H1 (cell line): ENCODE measurements at regions not wholly inside any gene's neighbourhood (a gene's known extent, or its start where the extent isn't known, plus 50 kb on each side); places are given as distances from the start of the nearest gene placed in this dataset.

Experiments used
- BACH1 ChIP-seq: IDR thresholded peaks from 2 replicates; pipeline ENCODE4 v1.6.1; 2012; ENCODE audit warnings: low read length, improper control_type of control experiment
- CBX5 ChIP-seq: fragments of 300-800, 300-1000 bp; sonication (generic); IDR thresholded peaks from 2 replicates; pipeline ENCODE4 v1.7.1; 2016; ENCODE audit warnings: antibody characterized with exemption, low read length, low read depth
- EP300 ChIP-seq, 2 experiments: IDR thresholded peaks; 1 replicate in 1 of 2; 2 replicates in 1 of 2; pipeline ENCODE4 v1.6.1; 2011 to 2012; ENCODE audit warnings: low read depth in 2 of 2, low read length in 2 of 2, mild to moderate bottlenecking in 2 of 2, borderline replicate concordance in 1 of 2, inconsistent platforms in 1 of 2, moderate library complexity in 1 of 2
- HDAC2 ChIP-seq, 2 experiments: fragments of 300-600 bp in 1 of 2; sonication (generic) in 1 of 2; IDR thresholded peaks; 2 replicates each; pipeline ENCODE4 v1.6.1; 2011 to 2012; ENCODE audit warnings: low read depth in 2 of 2, low read length in 2 of 2, mild to moderate bottlenecking in 2 of 2, moderate library complexity in 2 of 2, borderline replicate concordance in 1 of 2, inconsistent platforms in 1 of 2
- NRF1 ChIP-seq: IDR thresholded peaks from 2 replicates; pipeline ENCODE4 v1.6.1; 2011; ENCODE audit warnings: mild to moderate bottlenecking, low read depth, low read length, improper control_type of control experiment
- PHF8 ChIP-seq: fragments of 200-600 bp; sonication (generic); conservative IDR thresholded peaks from 2 replicates; pipeline ENCODE4 v1.7.1; 2012; ENCODE audit warnings: low read depth, mild to moderate bottlenecking, inconsistent platforms, low read length, moderate library complexity

DNA sequence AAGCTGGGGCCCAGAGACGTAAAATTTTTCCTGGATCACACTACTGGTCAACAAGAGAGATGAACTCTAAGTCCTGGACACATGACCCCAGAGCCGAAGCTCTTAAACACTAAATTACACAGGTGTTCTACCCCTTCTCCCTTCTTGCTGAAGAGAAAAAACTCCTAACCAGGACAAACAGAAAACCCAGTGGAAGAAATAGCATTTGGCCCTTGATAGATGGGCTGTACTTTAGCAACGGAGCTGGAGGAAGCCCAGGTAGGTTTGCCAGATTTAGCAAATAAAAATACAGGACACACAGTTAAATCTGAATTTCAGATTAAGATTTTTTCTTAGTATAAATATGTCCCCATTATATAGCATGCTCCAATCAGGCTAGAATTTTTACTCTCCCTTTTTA is 72.7 kb downstream of the DIRAS3 start (continued):
- no peak for TF ChIP-seq HDAC2 (IDR thresholded peaks at IDR 0.05; ENCODE audit: borderline replicate concordance in 1 of 2, low read depth in 2 of 2, low read length in 2 of 2)
- TF ChIP-seq CBX5: no peak
- TF ChIP-seq PHF8: no peak
- TF ChIP-seq EP300 (IDR thresholded peaks at IDR 0.05; ENCODE audit: borderline replicate concordance in 1 of 2, low read depth in 2 of 2, low read length in 2 of 2): no peak
- no peak for TF ChIP-seq BACH1
- no peak for TF ChIP-seq NRF1
